Stomach (tissue), 4 donors: ENCODE measurements at regions not wholly inside any gene's neighbourhood (a gene's known extent, or its start where the extent isn't known, plus 50 kb on each side); places are given as distances from the start of the nearest gene placed in this dataset.

Experiments
- CTCF ChIP-seq, 7 experiments: fragments of 450-650 bp in 4 of 7; fragments of 200-600 bp in 3 of 7; sonication (generic) in 3 of 7; IDR thresholded peaks; one replicate each; pipeline ENCODE4 v1.5.1; 2016 to 2019; ENCODE audit warnings: antibody characterized with exemption in 7 of 7, control low read depth in 2 of 7, mild to moderate bottlenecking in 1 of 7
- POLR2A ChIP-seq, 4 donors: fragments of 450-650 bp; IDR thresholded peaks; one replicate each; pipeline ENCODE4 v1.6.1; 2016; ENCODE audit warnings: antibody characterized with exemption in 4 of 4, control low read depth in 2 of 4, mild to moderate bottlenecking in 1 of 4, moderate library complexity in 1 of 4
- POLR2AphosphoS5 ChIP-seq, 3 donors: sonication (generic); formaldehyde crosslinking; IDR thresholded peaks; one replicate each; pipeline ENCODE4 v1.6.1; 2016; ENCODE audit warnings: antibody characterized with exemption in 3 of 3

- no peak for TF ChIP-seq CTCF (IDR thresholded peaks at IDR 0.05)
- TF ChIP-seq POLR2AphosphoS5 (IDR thresholded peaks at IDR 0.05), result no peak
- no peak for TF ChIP-seq POLR2A (IDR thresholded peaks at IDR 0.05)
Measured at GRCh38 chrX:39654183-39654925, 443.4 kb downstream of the BCOR start.
